ENCODE measurements at regions not wholly inside any gene's neighbourhood (a gene's known extent, or its start where the extent isn't known, plus 50 kb on each side); places are given as distances from the start of the nearest gene placed in this dataset.

- TF ChIP-seq POLR2A (IDR thresholded peaks at IDR 0.05; ENCODE audit: low read depth, low read length) (no peak), POLR2AphosphoS5 (IDR thresholded peaks at IDR 0.05; ENCODE audit: low read depth, low read length) (no peak), TAF1 (IDR thresholded peaks at IDR 0.05; ENCODE audit: borderline replicate concordance, low read depth, low read length) (no peak)
- DNase-seq (ENCODE audit: insufficient read length) (no peak), FAIRE-seq (no peak)
These were observed 136.3 kb upstream of the MLIP start for GRCh38 chr6:53974941-53975340.

- TF ChIP-seq POLR2AphosphoS5 (IDR thresholded peaks at IDR 0.05; ENCODE audit: low read depth, low read length) (no peak), TAF1 (IDR thresholded peaks at IDR 0.05; ENCODE audit: borderline replicate concordance, low read depth, low read length) (no peak), POLR2A (IDR thresholded peaks at IDR 0.05; ENCODE audit: low read depth, low read length) (no peak)
- DNase-seq (ENCODE audit: insufficient read length) (no peak), FAIRE-seq (no peak)
These were observed 135.2 kb upstream of the MLIP start for GRCh38 chr6:53975941-53976615.

- FAIRE-seq (no peak), DNase-seq (ENCODE audit: insufficient read length) (no peak)
- TF ChIP-seq POLR2A (IDR thresholded peaks at IDR 0.05; ENCODE audit: low read depth, low read length) (no peak), TAF1 (IDR thresholded peaks at IDR 0.05; ENCODE audit: borderline replicate concordance, low read depth, low read length) (no peak), POLR2AphosphoS5 (IDR thresholded peaks at IDR 0.05; ENCODE audit: low read depth, low read length) (no peak)
These were observed 133.7 kb upstream of the MLIP start for GRCh38 chr6:53977551-53977950.

- TF ChIP-seq POLR2AphosphoS5 (IDR thresholded peaks at IDR 0.05; ENCODE audit: low read depth, low read length) (no peak), POLR2A (IDR thresholded peaks at IDR 0.05; ENCODE audit: low read depth, low read length) (no peak), TAF1 (IDR thresholded peaks at IDR 0.05; ENCODE audit: borderline replicate concordance, low read depth, low read length) (no peak)
- FAIRE-seq (no peak), DNase-seq (ENCODE audit: insufficient read length) (peak; percentile 5)
These were observed 131.7 kb upstream of the MLIP start for GRCh38 chr6:53979468-53980067.

- TF ChIP-seq POLR2A (IDR thresholded peaks at IDR 0.05; ENCODE audit: low read depth, low read length), result no peak
- TF ChIP-seq TAF1 (IDR thresholded peaks at IDR 0.05; ENCODE audit: borderline replicate concordance, low read depth, low read length), result no peak
- TF ChIP-seq POLR2AphosphoS5 (IDR thresholded peaks at IDR 0.05; ENCODE audit: low read depth, low read length), result no peak
- DNase-seq (ENCODE audit: insufficient read length), result no peak
- FAIRE-seq, result no peak
These were observed 128.7 kb upstream of the MLIP start for GRCh38 chr6:53982366-53983050.

- FAIRE-seq (no peak), DNase-seq (ENCODE audit: insufficient read length) (no peak)
- TF ChIP-seq POLR2A (IDR thresholded peaks at IDR 0.05; ENCODE audit: low read depth, low read length) (no peak), POLR2AphosphoS5 (IDR thresholded peaks at IDR 0.05; ENCODE audit: low read depth, low read length) (no peak), TAF1 (IDR thresholded peaks at IDR 0.05; ENCODE audit: borderline replicate concordance, low read depth, low read length) (no peak)
These were observed 127.9 kb upstream of the MLIP start for GRCh38 chr6:53983301-53983700.

GRCh38 chr6:53984163-53984562, 127.1 kb upstream of the MLIP start:
- no peak for FAIRE-seq

GRCh38 chr6:53984581-53984980, 126.7 kb upstream of the MLIP start:
- no peak for DNase-seq (ENCODE audit: insufficient read length)

More at GRCh38 chr6:53984163-53984562, 127.1 kb upstream of the MLIP start:
- DNase-seq (ENCODE audit: insufficient read length), result no peak
- TF ChIP-seq POLR2AphosphoS5 (IDR thresholded peaks at IDR 0.05; ENCODE audit: low read depth, low read length), result no peak
- TF ChIP-seq TAF1 (IDR thresholded peaks at IDR 0.05; ENCODE audit: borderline replicate concordance, low read depth, low read length), result no peak
- TF ChIP-seq POLR2A (IDR thresholded peaks at IDR 0.05; ENCODE audit: low read depth, low read length), result no peak

GRCh38 chr6:53985366-53985765, 125.9 kb upstream of the MLIP start:
- DNase-seq (ENCODE audit: insufficient read length) (no peak), FAIRE-seq (no peak)

More at GRCh38 chr6:53984581-53984980, 126.7 kb upstream of the MLIP start:
- no peak for TF ChIP-seq POLR2A (IDR thresholded peaks at IDR 0.05; ENCODE audit: low read depth, low read length)
- no peak for TF ChIP-seq POLR2AphosphoS5 (IDR thresholded peaks at IDR 0.05; ENCODE audit: low read depth, low read length)
- TF ChIP-seq TAF1 (IDR thresholded peaks at IDR 0.05; ENCODE audit: borderline replicate concordance, low read depth, low read length), result no peak
- no peak for FAIRE-seq

GRCh38 chr6:53986165-53986720, 125.0 kb upstream of the MLIP start:
- DNase-seq (ENCODE audit: insufficient read length), result no peak
- TF ChIP-seq POLR2AphosphoS5 (IDR thresholded peaks at IDR 0.05; ENCODE audit: low read depth, low read length), result no peak
- TF ChIP-seq POLR2A (IDR thresholded peaks at IDR 0.05; ENCODE audit: low read depth, low read length), result no peak
- no peak for TF ChIP-seq TAF1 (IDR thresholded peaks at IDR 0.05; ENCODE audit: borderline replicate concordance, low read depth, low read length)
- no peak for FAIRE-seq

More at GRCh38 chr6:53985366-53985765, 125.9 kb upstream of the MLIP start:
- no peak for TF ChIP-seq POLR2AphosphoS5 (IDR thresholded peaks at IDR 0.05; ENCODE audit: low read depth, low read length)
- no peak for TF ChIP-seq POLR2A (IDR thresholded peaks at IDR 0.05; ENCODE audit: low read depth, low read length)
- no peak for TF ChIP-seq TAF1 (IDR thresholded peaks at IDR 0.05; ENCODE audit: borderline replicate concordance, low read depth, low read length)

- TF ChIP-seq POLR2A (IDR thresholded peaks at IDR 0.05; ENCODE audit: low read depth, low read length), result no peak
- no peak for TF ChIP-seq POLR2AphosphoS5 (IDR thresholded peaks at IDR 0.05; ENCODE audit: low read depth, low read length)
- TF ChIP-seq TAF1 (IDR thresholded peaks at IDR 0.05; ENCODE audit: borderline replicate concordance, low read depth, low read length), result no peak
- FAIRE-seq (no peak), DNase-seq (ENCODE audit: insufficient read length) (no peak)
These were observed 124.3 kb upstream of the MLIP start for GRCh38 chr6:53986721-53987521.

Measured in GM12892 (cell line).